ENCODE measurements at regions not wholly inside any gene's neighbourhood (a gene's known extent, or its start where the extent isn't known, plus 50 kb on each side); places are given as distances from the start of the nearest gene placed in this dataset.

- no peak for TF ChIP-seq CTCF (IDR thresholded peaks at IDR 0.05)
- DNase-seq (ENCODE audit: low spot score in 2 of 2), result no peak
- intact Hi-C loops (cut with DNase I), result no loop called here
- Histone ChIP-seq H3K9me3 (no peaks in the 10 kb centered on the region), H3K4me3 (no peak overlapping the region), H3K36me3 (no peaks in the 10 kb centered on the region), H3K27me3 (no peaks in the 10 kb centered on the region), H3K27ac (no peak overlapping the region), H3K4me1 (no peaks in the 10 kb centered on the region)
These were observed 175.6 kb upstream of the BMPER start for GRCh38 chr7:33729726-33730125.

GRCh38 chr7:33730958-33731357, 174.4 kb upstream of the BMPER start:
- Histone ChIP-seq H3K4me1 (no peaks in the 10 kb centered on the region), H3K27me3 (no peaks in the 10 kb centered on the region), H3K9me3 (no peaks in the 10 kb centered on the region), H3K27ac (no peak overlapping the region), H3K4me3 (no peak overlapping the region), H3K36me3 (no peaks in the 10 kb centered on the region)
- TF ChIP-seq CTCF (IDR thresholded peaks at IDR 0.05), result no peak
- DNase-seq (ENCODE audit: low spot score in 2 of 2), result no peak
- intact Hi-C loops (cut with DNase I), result no loop called here

- Histone ChIP-seq H3K27ac (no peak overlapping the region), H3K9me3 (no peaks in the 10 kb centered on the region), H3K4me1 (no peaks in the 10 kb centered on the region), H3K36me3 (no peaks in the 10 kb centered on the region), H3K27me3 (no peaks in the 10 kb centered on the region), H3K4me3 (no peak overlapping the region)
- intact Hi-C loops (cut with DNase I), result no loop called here
- no peak for DNase-seq (ENCODE audit: low spot score in 2 of 2)
- no peak for TF ChIP-seq CTCF (IDR thresholded peaks at IDR 0.05)
These were observed 173.4 kb upstream of the BMPER start for GRCh38 chr7:33731912-33732311.

GRCh38 chr7:33732462-33732861, 172.9 kb upstream of the BMPER start:
- H3K36me3 ChIP-seq, result no peaks in the 10 kb centered on the region
- H3K27ac ChIP-seq, result no peak overlapping the region
- DNase-seq (ENCODE audit: low spot score in 2 of 2), result no peak
- no peaks in the 10 kb centered on the region for H3K9me3 ChIP-seq
- intact Hi-C loops (cut with DNase I), result no loop called here
- no peaks in the 10 kb centered on the region for H3K27me3 ChIP-seq
- no peak overlapping the region for H3K4me3 ChIP-seq
- H3K4me1 ChIP-seq, result no peaks in the 10 kb centered on the region
- no peak for TF ChIP-seq CTCF (IDR thresholded peaks at IDR 0.05)

- no peak for DNase-seq (ENCODE audit: low spot score in 2 of 2)
- Histone ChIP-seq H3K27me3 (no peaks in the 10 kb centered on the region), H3K4me3 (no peak overlapping the region), H3K4me1 (no peaks in the 10 kb centered on the region), H3K9me3 (no peaks in the 10 kb centered on the region), H3K36me3 (no peaks in the 10 kb centered on the region), H3K27ac (no peak overlapping the region)
- TF ChIP-seq CTCF (IDR thresholded peaks at IDR 0.05), result no peak
- intact Hi-C loops (cut with DNase I), result no loop called here
These were observed 171.3 kb upstream of the BMPER start for GRCh38 chr7:33733870-33734650.

- H3K4me3 ChIP-seq, result no peak overlapping the region
- H3K4me1 ChIP-seq, result no peaks in the 10 kb centered on the region
- no peaks in the 10 kb centered on the region for H3K9me3 ChIP-seq
- no peaks in the 10 kb centered on the region for H3K36me3 ChIP-seq
- no peak for DNase-seq (ENCODE audit: low spot score in 2 of 2)
- H3K27ac ChIP-seq, result no peak overlapping the region
- no peaks in the 10 kb centered on the region for H3K27me3 ChIP-seq
- intact Hi-C loops (cut with DNase I), result no loop called here
- no peak for TF ChIP-seq CTCF (IDR thresholded peaks at IDR 0.05)
These were observed 169.9 kb upstream of the BMPER start for GRCh38 chr7:33735403-33735802.
